Heart left ventricle (tissue), 13 donors: ENCODE measurements at regions not wholly inside any gene's neighbourhood (a gene's known extent, or its start where the extent isn't known, plus 50 kb on each side); places are given as distances from the start of the nearest gene placed in this dataset.

Experiments used
- POLR2A ChIP-seq, 2 donors: fragments of 450-650 bp; IDR thresholded peaks; one replicate each; pipeline ENCODE4 v1.6.1; 2017; ENCODE audit warnings: antibody characterized with exemption in 2 of 2, mild to moderate bottlenecking in 2 of 2, moderate library complexity in 2 of 2
- TF ChIP-seq, protein P1 (sequence below), 12 donors: fragments of 200-600 bp; sonication (generic) in 4 of 12; IDR thresholded peaks; one replicate each; pipeline versions ENCODE4 v1.5.0 to v1.8.0; 2018 to 2022; ENCODE audit warnings: antibody characterized with exemption in 12 of 12, mild to moderate bottlenecking in 5 of 12
- donor health status: ischemic (EF 13 %, LVEDD 7.1; RV severe dilation, severe dysfunction).
- donor health status: DM: no; HTN: yes; CAD: no.
- donor health status: DM: no; HTN: no; CAD: no.
- donor health status: ischemic (EF 25% LVEDD 6.9; RV normal size, moderate dysfunction).
- donor health status: ischemic (EF 25% LVEDD 5.7; RV mildly dilated, moderate dysfunction).
- donor health status: ischemic (EF 35%, LVEDD 5.7; RV mildly dilated, moderate dysfunction).
- donor health status: nonischemic (EF 11% LVEDD 7.7; RV severe dilation, severe dysfunction).
- donor health status: DM: yes; HTN: yes; CAD: no.
- donor health status: PGD.
- donor health status: ischemic (EF 29% LVEDD 5.4; RV normal size, mild dysfunction).
- donor health status: nonischemic (EF 23%, LVEDD 6.1; RV moderate dilation, normal function).

- TF ChIP-seq, protein P1, sequence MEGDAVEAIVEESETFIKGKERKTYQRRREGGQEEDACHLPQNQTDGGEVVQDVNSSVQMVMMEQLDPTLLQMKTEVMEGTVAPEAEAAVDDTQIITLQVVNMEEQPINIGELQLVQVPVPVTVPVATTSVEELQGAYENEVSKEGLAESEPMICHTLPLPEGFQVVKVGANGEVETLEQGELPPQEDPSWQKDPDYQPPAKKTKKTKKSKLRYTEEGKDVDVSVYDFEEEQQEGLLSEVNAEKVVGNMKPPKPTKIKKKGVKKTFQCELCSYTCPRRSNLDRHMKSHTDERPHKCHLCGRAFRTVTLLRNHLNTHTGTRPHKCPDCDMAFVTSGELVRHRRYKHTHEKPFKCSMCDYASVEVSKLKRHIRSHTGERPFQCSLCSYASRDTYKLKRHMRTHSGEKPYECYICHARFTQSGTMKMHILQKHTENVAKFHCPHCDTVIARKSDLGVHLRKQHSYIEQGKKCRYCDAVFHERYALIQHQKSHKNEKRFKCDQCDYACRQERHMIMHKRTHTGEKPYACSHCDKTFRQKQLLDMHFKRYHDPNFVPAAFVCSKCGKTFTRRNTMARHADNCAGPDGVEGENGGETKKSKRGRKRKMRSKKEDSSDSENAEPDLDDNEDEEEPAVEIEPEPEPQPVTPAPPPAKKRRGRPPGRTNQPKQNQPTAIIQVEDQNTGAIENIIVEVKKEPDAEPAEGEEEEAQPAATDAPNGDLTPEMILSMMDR (IDR thresholded peaks at IDR 0.05), result no peak
- TF ChIP-seq POLR2A (IDR thresholded peaks at IDR 0.05), result no peak
These were observed 576.7 kb upstream of the DIPK2B start for GRCh38 chrX:45777366-45777765.
